Uterus (tissue), 2 donors: ENCODE measurements at regions not wholly inside any gene's neighbourhood (a gene's known extent, or its start where the extent isn't known, plus 50 kb on each side); places are given as distances from the start of the nearest gene placed in this dataset.

ENCODE experiments used
- POLR2A ChIP-seq, 2 donors: fragments of 450-650 bp; IDR thresholded peaks; one replicate each; pipeline ENCODE4 v1.6.1; 2016; ENCODE audit warnings: antibody characterized with exemption in 2 of 2, mild to moderate bottlenecking in 1 of 2, moderate library complexity in 1 of 2
- TF ChIP-seq, protein P1 (sequence below), 4 experiments: fragments of 200-600 bp in 2 of 4; fragments of 450-650 bp in 2 of 4; sonication (generic) in 2 of 4; IDR thresholded peaks; one replicate each; pipeline ENCODE4 v1.5.1; 2016 to 2019; ENCODE audit warnings: antibody characterized with exemption in 4 of 4, mild to moderate bottlenecking in 2 of 4, moderate library complexity in 1 of 4

- TF ChIP-seq, protein P1, sequence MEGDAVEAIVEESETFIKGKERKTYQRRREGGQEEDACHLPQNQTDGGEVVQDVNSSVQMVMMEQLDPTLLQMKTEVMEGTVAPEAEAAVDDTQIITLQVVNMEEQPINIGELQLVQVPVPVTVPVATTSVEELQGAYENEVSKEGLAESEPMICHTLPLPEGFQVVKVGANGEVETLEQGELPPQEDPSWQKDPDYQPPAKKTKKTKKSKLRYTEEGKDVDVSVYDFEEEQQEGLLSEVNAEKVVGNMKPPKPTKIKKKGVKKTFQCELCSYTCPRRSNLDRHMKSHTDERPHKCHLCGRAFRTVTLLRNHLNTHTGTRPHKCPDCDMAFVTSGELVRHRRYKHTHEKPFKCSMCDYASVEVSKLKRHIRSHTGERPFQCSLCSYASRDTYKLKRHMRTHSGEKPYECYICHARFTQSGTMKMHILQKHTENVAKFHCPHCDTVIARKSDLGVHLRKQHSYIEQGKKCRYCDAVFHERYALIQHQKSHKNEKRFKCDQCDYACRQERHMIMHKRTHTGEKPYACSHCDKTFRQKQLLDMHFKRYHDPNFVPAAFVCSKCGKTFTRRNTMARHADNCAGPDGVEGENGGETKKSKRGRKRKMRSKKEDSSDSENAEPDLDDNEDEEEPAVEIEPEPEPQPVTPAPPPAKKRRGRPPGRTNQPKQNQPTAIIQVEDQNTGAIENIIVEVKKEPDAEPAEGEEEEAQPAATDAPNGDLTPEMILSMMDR (IDR thresholded peaks at IDR 0.05) = no peak
- no peak for TF ChIP-seq POLR2A (IDR thresholded peaks at IDR 0.05)
Measured at GRCh38 chr18:44320619-44321460, 359.8 kb upstream of the SETBP1 start.
